Subcutaneous abdominal adipose tissue (tissue), 5 donors: ENCODE measurements at regions not wholly inside any gene's neighbourhood (a gene's known extent, or its start where the extent isn't known, plus 50 kb on each side); places are given as distances from the start of the nearest gene placed in this dataset.

Source experiments
- H3K27ac ChIP-seq: one replicate; pipeline ENCODE4 v1.7.0; 2013; ENCODE audit warnings: low read depth, mild to moderate bottlenecking, inconsistent platforms, low read length, moderate library complexity
- H3K27me3 ChIP-seq, 5 donors: one replicate each; pipeline ENCODE4 v1.7.0; 2013; ENCODE audit warnings: low read length in 5 of 5, inconsistent platforms in 1 of 5; ENCODE audit not compliant: control insufficient read depth in 5 of 5, insufficient read depth in 4 of 5
- H3K36me3 ChIP-seq, 5 donors: one replicate each; pipeline ENCODE4 v1.7.0; 2013; ENCODE audit warnings: low read length in 5 of 5; ENCODE audit not compliant: control insufficient read depth in 5 of 5, insufficient read depth in 5 of 5
- H3K4me1 ChIP-seq, 5 donors: one replicate each; pipeline ENCODE4 v1.7.0; 2013; ENCODE audit warnings: low read length in 5 of 5, mild to moderate bottlenecking in 3 of 5, moderate library complexity in 1 of 5; ENCODE audit not compliant: control insufficient read depth in 5 of 5, insufficient read depth in 5 of 5
- H3K4me3 ChIP-seq, 5 donors: one replicate each; pipeline ENCODE4 v1.7.0; 2013; ENCODE audit warnings: low read length in 5 of 5, low read depth in 1 of 5
- H3K9ac ChIP-seq, 5 donors: one replicate each; pipeline ENCODE4 v1.7.0; 2013; ENCODE audit warnings: low read length in 5 of 5, mild to moderate bottlenecking in 4 of 5, moderate library complexity in 3 of 5
- H3K9me3 ChIP-seq, 5 donors: one replicate each; pipeline ENCODE4 v1.7.0; 2013; ENCODE audit warnings: low read length in 5 of 5; ENCODE audit not compliant: control insufficient read depth in 5 of 5
- donor health status: healthy.
- donor health status: healthy.
- donor health status: healthy.
- donor health status: healthy.
- donor health status: healthy.

DNA sequence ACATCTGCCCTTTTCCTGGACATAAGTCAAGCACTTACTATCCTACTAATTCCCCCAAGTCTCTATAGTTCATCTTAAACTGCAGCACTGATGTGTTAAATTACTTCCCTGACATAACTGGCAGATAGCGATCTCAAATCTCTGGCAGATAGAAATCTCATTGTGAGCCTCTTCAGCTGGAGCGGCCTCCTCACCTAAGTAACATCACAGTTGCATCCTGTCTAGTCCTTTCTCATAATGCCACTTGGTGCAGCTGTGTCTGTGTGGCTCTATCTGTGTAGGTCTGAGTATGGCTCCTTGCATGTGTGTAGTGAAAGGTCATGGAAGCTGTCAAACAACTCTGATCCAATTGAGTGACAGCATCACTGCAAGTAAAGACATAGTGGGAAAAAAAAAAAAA, 53.6 kb upstream of the FST start:
- H3K27me3 ChIP-seq: no peaks in the 10 kb centered on the region
- H3K9me3 ChIP-seq: no peaks in the 10 kb centered on the region
- no peak overlapping the region for H3K27ac ChIP-seq
- H3K4me1 ChIP-seq: peaks cover 0 to 20% (median 11%) of the 10 kb centered on the region in 5 donors
- H3K36me3 ChIP-seq: no peaks in the 10 kb centered on the region
- no peak overlapping the region for H3K4me3 ChIP-seq
- H3K9ac ChIP-seq: no peak overlapping the region

DNA sequence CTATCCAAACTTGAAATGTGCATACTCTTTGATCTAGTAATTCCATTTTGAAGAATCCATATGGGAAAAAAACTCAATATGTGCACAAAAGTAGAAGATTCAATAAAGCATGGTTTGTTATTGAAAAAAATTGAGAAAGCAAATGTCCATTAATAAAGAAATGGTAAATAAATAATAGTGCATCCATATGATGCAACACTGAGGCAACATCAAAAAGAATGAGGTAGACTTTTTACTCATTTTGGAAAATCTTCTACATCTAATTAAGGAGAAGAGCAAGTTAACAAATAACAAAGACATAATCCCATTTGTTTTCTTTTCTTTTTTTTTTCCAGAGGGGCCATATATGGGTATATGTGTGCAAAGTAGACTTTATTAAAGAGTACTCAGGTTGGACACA, 52.5 kb upstream of the FST start:
- no peaks in the 10 kb centered on the region for H3K27me3 ChIP-seq
- no peaks in the 10 kb centered on the region for H3K36me3 ChIP-seq
- H3K4me1 ChIP-seq: peaks cover 0 to 18% (median 9%) of the 10 kb centered on the region in 5 donors
- no peak overlapping the region for H3K9ac ChIP-seq
- H3K4me3 ChIP-seq: no peak overlapping the region
- H3K9me3 ChIP-seq: no peaks in the 10 kb centered on the region
- no peak overlapping the region for H3K27ac ChIP-seq

DNA sequence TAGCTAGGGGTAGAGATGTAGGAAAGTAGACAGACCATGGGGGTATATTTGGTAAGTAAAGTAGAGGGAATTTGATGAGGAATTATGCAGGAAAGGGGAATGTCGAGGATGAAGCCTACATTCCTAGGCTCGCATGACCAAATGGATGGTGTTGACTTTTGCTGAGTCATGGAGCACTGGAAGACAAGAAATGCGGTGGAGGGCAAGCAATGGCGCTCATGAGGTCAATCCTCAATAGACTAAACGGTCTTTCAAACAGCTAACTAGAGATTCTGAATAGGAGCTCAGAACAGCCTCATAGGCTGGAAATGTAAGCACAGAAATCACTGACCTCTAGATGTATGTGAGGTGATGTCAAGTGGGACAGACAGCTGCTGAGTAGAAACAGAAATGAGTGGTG, 50.7 kb upstream of the FST start:
- H3K36me3 ChIP-seq: no peaks in the 10 kb centered on the region
- no peaks in the 10 kb centered on the region for H3K9me3 ChIP-seq
- H3K27ac ChIP-seq: no peak overlapping the region
- H3K9ac ChIP-seq: no peak overlapping the region
- H3K4me3 ChIP-seq: no peak overlapping the region
- no peaks in the 10 kb centered on the region for H3K27me3 ChIP-seq
- H3K4me1 ChIP-seq: peaks cover 0 to 6% (median 5%) of the 10 kb centered on the region in 5 donors

DNA sequence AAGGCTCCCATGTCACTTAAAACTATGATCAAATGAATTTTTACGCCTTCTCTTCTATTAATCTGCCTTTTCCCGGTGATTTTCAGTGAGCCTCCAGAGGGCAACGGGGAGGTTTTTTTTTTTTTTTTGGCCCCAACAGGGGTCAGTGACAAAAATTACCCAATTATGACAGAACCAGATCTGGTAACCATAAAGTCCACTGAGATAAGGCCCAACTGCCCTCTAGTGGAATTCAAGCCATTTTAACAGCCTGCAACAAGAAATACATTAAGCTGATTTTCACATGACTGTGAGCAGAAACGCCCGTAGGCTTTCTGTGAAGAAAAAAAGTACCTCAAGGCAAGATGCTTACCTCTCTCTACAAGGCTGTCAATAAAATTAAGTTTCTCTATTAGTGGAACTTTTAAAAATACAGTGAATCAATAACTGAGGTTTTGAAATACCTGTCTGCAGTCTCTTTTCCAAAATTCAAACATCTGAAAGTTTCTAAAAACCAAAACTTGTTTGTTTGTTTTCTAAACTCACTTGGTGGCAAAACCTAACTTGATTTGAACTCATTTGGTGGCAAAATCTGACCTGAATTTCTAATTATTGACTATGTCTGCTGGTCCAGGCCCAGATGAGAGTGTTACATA, 49.7 kb upstream of the FST start:
- Histone ChIP-seq H3K4me1 (no peaks in the 10 kb centered on the region), H3K9ac (no peak overlapping the region), H3K27ac (no peak overlapping the region)

More for the DNA sequence above, 49.7 kb upstream of the FST start:
- no peaks in the 10 kb centered on the region for H3K36me3 ChIP-seq
- H3K9me3 ChIP-seq: no peaks in the 10 kb centered on the region
- H3K4me3 ChIP-seq: no peak overlapping the region
- no peaks in the 10 kb centered on the region for H3K27me3 ChIP-seq
